ENCODE measurements at regions not wholly inside any gene's neighbourhood (a gene's known extent, or its start where the extent isn't known, plus 50 kb on each side); places are given as distances from the start of the nearest gene placed in this dataset.

- Histone ChIP-seq H3K9me3 (ENCODE audit: control insufficient read depth, insufficient read depth, low read length) (no peaks in the 10 kb centered on the region), H3K9ac (ENCODE audit: low read depth, low read length) (no peak overlapping the region), H3K4me1 (ENCODE audit: control insufficient read depth, insufficient read depth, low read length) (no peaks in the 10 kb centered on the region), H3K27me3 (ENCODE audit: control insufficient read depth, insufficient read depth, low read length) (no peaks in the 10 kb centered on the region), H3K4me3 (ENCODE audit: low read depth, low read length) (no peak overlapping the region), H3K36me3 (ENCODE audit: control insufficient read depth, insufficient read depth, low read length) (no peaks in the 10 kb centered on the region)
Measured at GRCh38 chr4:96524311-96524875, 684.5 kb downstream of the PDHA2 start.

GRCh38 chr4:96525898-96526297, 686.0 kb downstream of the PDHA2 start:
- H3K4me1 ChIP-seq (ENCODE audit: control insufficient read depth, insufficient read depth, low read length), result no peaks in the 10 kb centered on the region
- H3K9me3 ChIP-seq (ENCODE audit: control insufficient read depth, insufficient read depth, low read length), result no peaks in the 10 kb centered on the region
- no peak overlapping the region for H3K9ac ChIP-seq (ENCODE audit: low read depth, low read length)
- H3K36me3 ChIP-seq (ENCODE audit: control insufficient read depth, insufficient read depth, low read length), result no peaks in the 10 kb centered on the region
- no peaks in the 10 kb centered on the region for H3K27me3 ChIP-seq (ENCODE audit: control insufficient read depth, insufficient read depth, low read length)
- H3K4me3 ChIP-seq (ENCODE audit: low read depth, low read length), result no peak overlapping the region

- H3K9ac ChIP-seq (ENCODE audit: low read depth, low read length), result no peak overlapping the region
- H3K4me3 ChIP-seq (ENCODE audit: low read depth, low read length), result no peak overlapping the region
- no peaks in the 10 kb centered on the region for H3K4me1 ChIP-seq (ENCODE audit: control insufficient read depth, insufficient read depth, low read length)
- H3K27me3 ChIP-seq (ENCODE audit: control insufficient read depth, insufficient read depth, low read length), result no peaks in the 10 kb centered on the region
- H3K9me3 ChIP-seq (ENCODE audit: control insufficient read depth, insufficient read depth, low read length), result no peaks in the 10 kb centered on the region
- H3K36me3 ChIP-seq (ENCODE audit: control insufficient read depth, insufficient read depth, low read length), result no peaks in the 10 kb centered on the region
Measured at GRCh38 chr4:96526625-96527024, 686.7 kb downstream of the PDHA2 start.

DNA sequence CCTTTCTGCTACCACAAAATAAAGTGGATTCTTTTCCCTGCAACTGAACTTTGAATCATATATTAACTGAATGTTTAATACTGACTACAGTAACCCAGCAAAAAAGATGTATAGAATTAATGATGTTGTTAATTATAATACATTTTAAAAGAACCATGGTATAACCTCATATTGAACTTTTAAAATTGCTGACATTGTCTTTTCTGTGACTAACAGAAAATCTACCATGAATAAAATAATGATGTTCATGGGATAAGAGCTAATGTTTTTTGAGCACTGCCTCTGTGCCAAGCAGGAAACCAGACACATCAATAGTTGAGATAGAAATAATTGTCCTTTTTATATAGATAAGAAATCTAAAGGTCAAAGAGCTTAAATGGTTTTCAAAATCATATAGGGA, 691.9 kb downstream of the PDHA2 start:
- H3K36me3 ChIP-seq (ENCODE audit: control insufficient read depth, insufficient read depth, low read length), result no peaks in the 10 kb centered on the region
- no peak overlapping the region for H3K4me3 ChIP-seq (ENCODE audit: low read depth, low read length)
- H3K4me1 ChIP-seq (ENCODE audit: control insufficient read depth, insufficient read depth, low read length), result no peaks in the 10 kb centered on the region
- H3K9me3 ChIP-seq (ENCODE audit: control insufficient read depth, insufficient read depth, low read length), result no peaks in the 10 kb centered on the region
- H3K27me3 ChIP-seq (ENCODE audit: control insufficient read depth, insufficient read depth, low read length), result no peaks in the 10 kb centered on the region
- no peak overlapping the region for H3K9ac ChIP-seq (ENCODE audit: low read depth, low read length)

DNA sequence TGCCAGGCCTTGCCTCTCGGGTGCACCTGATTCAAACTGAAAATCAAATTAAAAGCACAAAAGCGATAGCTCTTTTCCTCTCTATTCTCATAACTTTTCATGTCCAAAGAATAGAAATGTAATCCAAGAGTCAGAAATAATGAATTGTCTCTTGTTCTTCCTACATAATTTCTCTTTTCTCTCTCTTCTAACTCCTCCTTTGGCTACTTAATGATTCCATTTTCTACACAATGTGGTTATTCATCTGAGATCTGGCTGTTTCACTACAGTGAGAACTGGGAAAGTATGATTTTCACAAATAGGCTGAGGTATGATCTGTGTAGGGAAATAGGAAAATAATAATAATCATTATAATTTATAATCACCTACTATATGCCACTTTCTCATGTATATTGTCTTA, 703.5 kb downstream of the PDHA2 start:
- no peaks in the 10 kb centered on the region for H3K4me1 ChIP-seq (ENCODE audit: control insufficient read depth, insufficient read depth, low read length)
- no peaks in the 10 kb centered on the region for H3K9me3 ChIP-seq (ENCODE audit: control insufficient read depth, insufficient read depth, low read length)
- H3K36me3 ChIP-seq (ENCODE audit: control insufficient read depth, insufficient read depth, low read length), result no peaks in the 10 kb centered on the region
- H3K4me3 ChIP-seq (ENCODE audit: low read depth, low read length), result no peak overlapping the region
- no peak overlapping the region for H3K9ac ChIP-seq (ENCODE audit: low read depth, low read length)
- no peaks in the 10 kb centered on the region for H3K27me3 ChIP-seq (ENCODE audit: control insufficient read depth, insufficient read depth, low read length)

DNA sequence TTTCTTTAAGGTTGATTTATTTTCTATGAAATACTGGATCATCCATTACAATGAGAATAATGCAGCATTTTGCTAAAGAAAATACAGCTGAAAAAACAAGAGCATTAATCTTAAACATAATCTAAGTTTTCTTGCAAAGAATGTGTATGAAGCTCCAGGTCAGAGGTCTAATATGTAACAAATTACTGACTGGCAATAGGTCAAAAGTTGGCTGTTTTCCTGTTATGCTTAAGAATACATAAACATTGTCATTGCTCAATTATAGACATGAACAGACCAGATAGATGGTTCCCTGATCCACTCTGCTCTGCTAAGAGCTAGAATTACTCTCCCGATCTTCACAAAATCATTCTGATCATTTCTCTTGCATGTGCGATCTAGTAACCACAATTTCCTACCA, 718.6 kb downstream of the PDHA2 start:
- Histone ChIP-seq H3K9me3 (ENCODE audit: control insufficient read depth, insufficient read depth, low read length) (no peaks in the 10 kb centered on the region), H3K36me3 (ENCODE audit: control insufficient read depth, insufficient read depth, low read length) (no peaks in the 10 kb centered on the region), H3K4me3 (ENCODE audit: low read depth, low read length) (no peak overlapping the region), H3K4me1 (ENCODE audit: control insufficient read depth, insufficient read depth, low read length) (no peaks in the 10 kb centered on the region), H3K9ac (ENCODE audit: low read depth, low read length) (no peak overlapping the region), H3K27me3 (ENCODE audit: control insufficient read depth, insufficient read depth, low read length) (no peaks in the 10 kb centered on the region)

DNA sequence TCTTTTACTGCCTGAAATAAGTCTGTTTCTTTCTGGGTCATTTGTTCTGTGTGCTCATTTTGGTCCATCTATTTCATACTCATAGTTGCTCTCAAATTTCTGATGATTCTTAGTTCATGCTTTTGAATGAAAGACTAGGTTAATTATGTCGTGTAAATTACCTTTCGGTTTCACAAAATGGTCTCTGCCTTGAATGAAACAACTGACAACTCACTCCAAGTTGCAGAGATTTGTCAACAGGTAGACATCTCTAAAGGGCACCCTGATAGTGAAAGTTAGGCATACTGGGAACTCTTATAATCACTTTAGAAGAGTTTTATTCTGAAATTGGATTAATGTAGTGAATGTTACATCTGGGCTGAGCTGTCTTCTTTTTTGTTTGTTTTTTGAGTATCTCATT, 726.9 kb downstream of the PDHA2 start:
- no peaks in the 10 kb centered on the region for H3K9me3 ChIP-seq (ENCODE audit: control insufficient read depth, insufficient read depth, low read length)

DNA sequence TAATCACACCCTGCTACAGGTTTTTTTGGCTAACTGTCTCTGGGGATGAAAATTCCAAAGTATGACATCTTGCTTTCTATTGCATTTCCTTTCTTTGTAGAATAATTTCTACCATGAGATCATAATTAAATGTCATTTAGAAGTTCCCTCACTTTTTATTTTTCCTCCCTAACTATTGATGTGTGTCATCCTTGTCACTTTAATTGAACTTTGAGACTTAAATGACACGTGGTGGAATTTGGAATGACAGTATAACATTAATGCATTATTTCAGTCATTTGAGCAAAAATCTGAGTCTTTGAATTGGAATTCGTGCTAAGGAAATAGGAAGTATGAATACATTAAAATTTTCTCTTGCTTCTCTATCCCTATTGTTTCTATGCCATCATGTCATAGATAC, 745.4 kb downstream of the PDHA2 start:
- Histone ChIP-seq H3K9ac (ENCODE audit: low read depth, low read length) (no peak overlapping the region), H3K27me3 (ENCODE audit: control insufficient read depth, insufficient read depth, low read length) (no peaks in the 10 kb centered on the region), H3K4me1 (ENCODE audit: control insufficient read depth, insufficient read depth, low read length) (no peaks in the 10 kb centered on the region), H3K4me3 (ENCODE audit: low read depth, low read length) (no peak overlapping the region), H3K36me3 (ENCODE audit: control insufficient read depth, insufficient read depth, low read length) (no peaks in the 10 kb centered on the region), H3K9me3 (ENCODE audit: control insufficient read depth, insufficient read depth, low read length) (no peaks in the 10 kb centered on the region)

More for the DNA sequence above, 726.9 kb downstream of the PDHA2 start:
- H3K4me1 ChIP-seq (ENCODE audit: control insufficient read depth, insufficient read depth, low read length), result no peaks in the 10 kb centered on the region
- H3K9ac ChIP-seq (ENCODE audit: low read depth, low read length), result no peak overlapping the region
- no peak overlapping the region for H3K4me3 ChIP-seq (ENCODE audit: low read depth, low read length)
- no peaks in the 10 kb centered on the region for H3K27me3 ChIP-seq (ENCODE audit: control insufficient read depth, insufficient read depth, low read length)
- no peaks in the 10 kb centered on the region for H3K36me3 ChIP-seq (ENCODE audit: control insufficient read depth, insufficient read depth, low read length)

DNA sequence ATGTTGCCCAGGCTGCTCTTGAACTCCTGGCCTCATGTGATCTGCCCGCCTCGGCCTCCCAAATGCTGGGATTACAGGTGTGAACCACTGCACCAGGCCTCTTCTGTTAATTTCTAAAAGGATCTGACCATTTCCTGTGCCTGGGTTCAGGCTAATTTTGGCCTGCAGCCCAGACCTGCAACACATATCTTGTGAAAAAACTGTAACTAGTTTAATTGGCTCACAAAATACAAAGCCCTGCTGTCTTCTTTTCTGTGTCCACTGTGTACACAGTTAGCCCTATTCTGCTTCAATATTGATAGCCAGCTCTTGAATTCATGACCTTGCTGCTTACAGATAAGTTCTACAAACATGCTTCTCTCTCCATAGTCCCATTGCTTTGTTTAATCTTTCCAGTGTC, 753.5 kb downstream of the PDHA2 start:
- Histone ChIP-seq H3K4me1 (ENCODE audit: control insufficient read depth, insufficient read depth, low read length) (no peaks in the 10 kb centered on the region), H3K27me3 (ENCODE audit: control insufficient read depth, insufficient read depth, low read length) (no peaks in the 10 kb centered on the region), H3K9ac (ENCODE audit: low read depth, low read length) (no peak overlapping the region)

GRCh38 chr4:96598465-96598864, 758.6 kb downstream of the PDHA2 start:
- no peaks in the 10 kb centered on the region for H3K9me3 ChIP-seq (ENCODE audit: control insufficient read depth, insufficient read depth, low read length)
- no peaks in the 10 kb centered on the region for H3K36me3 ChIP-seq (ENCODE audit: control insufficient read depth, insufficient read depth, low read length)
- H3K4me3 ChIP-seq (ENCODE audit: low read depth, low read length), result no peak overlapping the region
- no peak overlapping the region for H3K9ac ChIP-seq (ENCODE audit: low read depth, low read length)
- H3K27me3 ChIP-seq (ENCODE audit: control insufficient read depth, insufficient read depth, low read length), result no peaks in the 10 kb centered on the region
- peaks cover 2% of the 10 kb centered on the region for H3K4me1 ChIP-seq (ENCODE audit: control insufficient read depth, insufficient read depth, low read length)

More for the DNA sequence above, 753.5 kb downstream of the PDHA2 start:
- H3K36me3 ChIP-seq (ENCODE audit: control insufficient read depth, insufficient read depth, low read length), result no peaks in the 10 kb centered on the region
- H3K9me3 ChIP-seq (ENCODE audit: control insufficient read depth, insufficient read depth, low read length), result no peaks in the 10 kb centered on the region
- H3K4me3 ChIP-seq (ENCODE audit: low read depth, low read length), result no peak overlapping the region

- H3K27me3 ChIP-seq (ENCODE audit: control insufficient read depth, insufficient read depth, low read length), result no peaks in the 10 kb centered on the region
- H3K9me3 ChIP-seq (ENCODE audit: control insufficient read depth, insufficient read depth, low read length), result no peaks in the 10 kb centered on the region
- no peak overlapping the region for H3K4me3 ChIP-seq (ENCODE audit: low read depth, low read length)
- no peaks in the 10 kb centered on the region for H3K36me3 ChIP-seq (ENCODE audit: control insufficient read depth, insufficient read depth, low read length)
- no peak overlapping the region for H3K9ac ChIP-seq (ENCODE audit: low read depth, low read length)
- peaks cover 2% of the 10 kb centered on the region for H3K4me1 ChIP-seq (ENCODE audit: control insufficient read depth, insufficient read depth, low read length)
Measured at GRCh38 chr4:96599752-96600151, 759.9 kb downstream of the PDHA2 start.

DNA sequence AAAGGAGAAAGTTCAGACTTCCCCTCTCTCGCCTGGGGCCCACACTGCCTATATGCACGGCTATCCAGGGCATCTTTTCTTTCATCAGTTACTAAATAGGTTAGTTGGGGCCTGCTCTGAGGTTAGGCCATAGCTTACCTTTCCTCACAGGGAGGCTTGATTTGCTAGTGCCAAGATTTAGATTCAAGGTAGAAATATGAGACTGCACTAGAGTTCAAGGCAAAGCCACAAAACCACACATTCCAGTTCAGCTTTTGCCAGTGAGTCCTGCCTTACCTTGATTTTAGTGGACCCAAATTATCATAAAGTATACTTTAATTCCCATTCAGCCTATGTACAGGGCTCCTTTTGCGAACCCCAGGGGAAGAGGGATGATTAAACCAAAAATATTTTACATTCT, 762.8 kb downstream of the PDHA2 start:
- Histone ChIP-seq H3K36me3 (ENCODE audit: control insufficient read depth, insufficient read depth, low read length) (no peaks in the 10 kb centered on the region), H3K4me3 (ENCODE audit: low read depth, low read length) (no peak overlapping the region), H3K9me3 (ENCODE audit: control insufficient read depth, insufficient read depth, low read length) (no peaks in the 10 kb centered on the region), H3K9ac (ENCODE audit: low read depth, low read length) (no peak overlapping the region), H3K4me1 (ENCODE audit: control insufficient read depth, insufficient read depth, low read length) (peaks cover 2% of the 10 kb centered on the region), H3K27me3 (ENCODE audit: control insufficient read depth, insufficient read depth, low read length) (no peaks in the 10 kb centered on the region)
